HL-60 (cell line): ENCODE measurements at regions not wholly inside any gene's neighbourhood (a gene's known extent, or its start where the extent isn't known, plus 50 kb on each side); places are given as distances from the start of the nearest gene placed in this dataset.

Source experiments
- DNase-seq, 2 experiments: peaks; one replicate each; pipeline ENCODE4 v3.0.0-alpha.2; 2010 to 2020; ENCODE audit warnings: low read depth in 1 of 2, low spot score in 1 of 2
- H3K27ac ChIP-seq: fragments of 250-450 bp; sonication (Bioruptor Pico); replicated peaks from 2 replicates; pipeline ENCODE4 v1.5.1; 2020; ENCODE audit warnings: mild to moderate bottlenecking, moderate library complexity
- H3K27me3 ChIP-seq: fragments of 250-450 bp; sonication (Bioruptor Pico); 2 replicates; pipeline ENCODE4 v1.5.1; 2021; ENCODE audit warnings: mild to moderate bottlenecking, moderate library complexity; ENCODE audit not compliant: insufficient read depth, poor library complexity, severe bottlenecking
- H3K4me3 ChIP-seq: replicated peaks from 2 replicates; pipeline ENCODE4 v1.5.1; 2011; ENCODE audit warnings: mild to moderate bottlenecking, control low read depth, low read length; ENCODE audit not compliant: insufficient read depth
- GABPA ChIP-seq: IDR thresholded peaks from 2 replicates; pipeline ENCODE4 v1.6.1; 2012; ENCODE audit warnings: low read depth
- POLR2AphosphoS5 ChIP-seq: IDR thresholded peaks from 2 replicates; pipeline ENCODE4 v1.6.1; 2012; ENCODE audit warnings: low read depth
- REST ChIP-seq: IDR thresholded peaks from 2 replicates; pipeline ENCODE4 v1.6.1; 2012; ENCODE audit warnings: low read depth; ENCODE audit not compliant: insufficient replicate concordance
- SPI1 ChIP-seq: IDR thresholded peaks from 2 replicates; pipeline ENCODE4 v1.6.1; 2012; ENCODE audit warnings: low read depth, mild to moderate bottlenecking, borderline replicate concordance
- TF ChIP-seq, protein P1 (sequence below): IDR thresholded peaks from one replicate; pipeline ENCODE4 v1.5.1; 2011; ENCODE audit warnings: low read length, control low read depth, inconsistent platforms; ENCODE audit not compliant: insufficient read depth

DNA sequence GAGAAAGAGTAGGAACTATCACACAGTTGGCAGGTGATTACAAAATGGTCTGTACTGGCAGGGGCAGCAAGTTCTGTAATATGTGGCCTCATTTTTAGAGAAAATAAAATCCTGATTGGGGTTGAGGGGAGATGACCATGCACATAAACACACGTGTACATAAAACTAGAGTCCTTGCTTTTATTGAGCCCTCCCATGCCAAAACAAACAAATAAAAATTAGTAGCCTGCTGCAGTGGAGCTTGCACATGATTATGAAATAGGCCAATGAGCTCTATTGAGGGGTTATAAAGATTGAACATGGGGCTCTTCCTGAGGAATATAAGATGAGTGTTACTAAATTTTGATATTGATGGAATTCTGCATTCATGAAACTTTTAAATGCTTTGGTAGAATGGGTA, 248.4 kb downstream of the ELAVL2 start:
- TF ChIP-seq REST (no peak), GABPA (no peak), POLR2AphosphoS5 (no peak), SPI1 (no peak)
- TF ChIP-seq, protein P1, sequence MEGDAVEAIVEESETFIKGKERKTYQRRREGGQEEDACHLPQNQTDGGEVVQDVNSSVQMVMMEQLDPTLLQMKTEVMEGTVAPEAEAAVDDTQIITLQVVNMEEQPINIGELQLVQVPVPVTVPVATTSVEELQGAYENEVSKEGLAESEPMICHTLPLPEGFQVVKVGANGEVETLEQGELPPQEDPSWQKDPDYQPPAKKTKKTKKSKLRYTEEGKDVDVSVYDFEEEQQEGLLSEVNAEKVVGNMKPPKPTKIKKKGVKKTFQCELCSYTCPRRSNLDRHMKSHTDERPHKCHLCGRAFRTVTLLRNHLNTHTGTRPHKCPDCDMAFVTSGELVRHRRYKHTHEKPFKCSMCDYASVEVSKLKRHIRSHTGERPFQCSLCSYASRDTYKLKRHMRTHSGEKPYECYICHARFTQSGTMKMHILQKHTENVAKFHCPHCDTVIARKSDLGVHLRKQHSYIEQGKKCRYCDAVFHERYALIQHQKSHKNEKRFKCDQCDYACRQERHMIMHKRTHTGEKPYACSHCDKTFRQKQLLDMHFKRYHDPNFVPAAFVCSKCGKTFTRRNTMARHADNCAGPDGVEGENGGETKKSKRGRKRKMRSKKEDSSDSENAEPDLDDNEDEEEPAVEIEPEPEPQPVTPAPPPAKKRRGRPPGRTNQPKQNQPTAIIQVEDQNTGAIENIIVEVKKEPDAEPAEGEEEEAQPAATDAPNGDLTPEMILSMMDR, result no peak
- no peak for DNase-seq
- Histone ChIP-seq H3K27me3 (no peaks in the 10 kb centered on the region), H3K4me3 (no peak overlapping the region), H3K27ac (no peak overlapping the region)

GRCh38 chr9:23581931-23582330, 244.1 kb downstream of the ELAVL2 start:
- H3K27ac ChIP-seq, result peak overlapping the region; percentile 61
- H3K4me3 ChIP-seq, result no peak overlapping the region
- H3K27me3 ChIP-seq, result no peaks in the 10 kb centered on the region
- DNase-seq, result peak; percentile 25 to 64
- no peak for TF ChIP-seq REST
- peak; percentile 84 for TF ChIP-seq SPI1

DNA sequence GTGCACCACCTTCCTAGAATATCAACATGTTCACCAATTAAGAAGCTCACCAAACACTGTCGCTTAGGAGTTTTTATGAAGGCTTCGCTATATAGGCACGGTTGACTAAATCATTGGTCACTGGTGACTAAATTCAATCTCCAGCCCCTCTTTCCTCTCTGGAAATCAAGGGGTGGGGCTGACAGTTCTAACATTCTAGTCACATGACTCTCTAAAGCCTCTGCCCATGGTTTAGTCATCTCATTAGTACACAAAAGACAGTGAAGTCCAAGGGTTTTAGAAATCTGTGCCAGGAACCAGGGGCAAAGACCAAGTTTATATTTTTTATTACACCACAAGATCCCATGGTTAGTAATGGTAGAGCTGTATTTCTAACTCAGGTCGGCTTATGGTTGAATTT, 243.2 kb downstream of the ELAVL2 start:
- no peak for DNase-seq
- no peak overlapping the region for H3K4me3 ChIP-seq
- H3K27me3 ChIP-seq, result no peaks in the 10 kb centered on the region
- no peak overlapping the region for H3K27ac ChIP-seq
- TF ChIP-seq, protein P1, result no peak
- TF ChIP-seq POLR2AphosphoS5 (no peak), SPI1 (no peak), GABPA (no peak), REST (no peak)

GRCh38 chr9:23586906-23587305, 239.1 kb downstream of the ELAVL2 start:
- Histone ChIP-seq H3K4me3 (no peak overlapping the region), H3K27ac (no peak overlapping the region), H3K27me3 (no peaks in the 10 kb centered on the region)
- no peak for TF ChIP-seq REST
- no peak for TF ChIP-seq POLR2AphosphoS5
- TF ChIP-seq SPI1, result no peak
- TF ChIP-seq, protein P1, result no peak
- TF ChIP-seq GABPA, result no peak
- DNase-seq, result peak in 1 of 2 experiments; percentile 1
